Endodermal cell (in vitro differentiated cells): ENCODE measurements at regions not wholly inside any gene's neighbourhood (a gene's known extent, or its start where the extent isn't known, plus 50 kb on each side); places are given as distances from the start of the nearest gene placed in this dataset.
"Not testable (repeated sequence)": the region's sequence is repeated elsewhere in the genome, so short reads cannot be mapped to it uniquely, and the experiment has no call there.

Experiments
- DNase-seq: peaks from one replicate; pipeline ENCODE4 v3.0.0-alpha.2; 2017
- H3K27ac ChIP-seq: 2 replicates; pipeline ENCODE4 v1.5.1; 2013; ENCODE audit warnings: mild to moderate bottlenecking, low read depth, low read length, moderate library complexity
- H3K27me3 ChIP-seq: 2 replicates; pipeline ENCODE4 v1.6.1; 2013; ENCODE audit warnings: mild to moderate bottlenecking, low read length, moderate library complexity; ENCODE audit not compliant: insufficient read depth, control insufficient read depth, poor library complexity, severe bottlenecking
- H3K36me3 ChIP-seq: 2 replicates; pipeline ENCODE4 v1.7.0; 2013; ENCODE audit warnings: mild to moderate bottlenecking, low read length, moderate library complexity; ENCODE audit not compliant: control insufficient read depth, insufficient read depth
- H3K4me1 ChIP-seq: one replicate; pipeline ENCODE4 v1.7.0; 2013; ENCODE audit warnings: low read length; ENCODE audit not compliant: control insufficient read depth, insufficient read depth
- H3K4me3 ChIP-seq: 2 replicates; pipeline ENCODE4 v1.5.1; 2013; ENCODE audit warnings: mild to moderate bottlenecking, low read length, moderate library complexity
- H3K9ac ChIP-seq: 2 replicates; pipeline ENCODE4 v1.6.1; 2013; ENCODE audit warnings: mild to moderate bottlenecking, low read length, moderate library complexity; ENCODE audit not compliant: poor library complexity, severe bottlenecking; ENCODE audit errors: extremely low read depth
- H3K9me3 ChIP-seq: 2 replicates; pipeline ENCODE4 v1.6.1; 2013; ENCODE audit warnings: mild to moderate bottlenecking, low read length, moderate library complexity; ENCODE audit not compliant: control insufficient read depth
- H3K27ac Mint-ChIP-seq: 2 replicates; pipeline ENCODE4 v1.8.0; 2020; ENCODE audit warnings: mixed read lengths
- H3K27me3 Mint-ChIP-seq: 2 replicates; pipeline ENCODE4 v1.8.0; 2021; ENCODE audit warnings: mild to moderate bottlenecking, mixed read lengths; ENCODE audit not compliant: insufficient read depth
- H3K36me3 Mint-ChIP-seq: 2 replicates; pipeline ENCODE4 v1.8.0; 2020; ENCODE audit warnings: low read depth, mixed read lengths
- H3K4me1 Mint-ChIP-seq: 2 replicates; pipeline ENCODE4 v1.8.0; 2020; ENCODE audit warnings: mixed read lengths
- H3K4me3 Mint-ChIP-seq: 2 replicates; pipeline ENCODE4 v1.8.0; 2020; ENCODE audit warnings: mild to moderate bottlenecking, moderate library complexity, mixed read lengths
- H3K9me3 Mint-ChIP-seq: 2 replicates; pipeline ENCODE4 v1.8.0; 2020; ENCODE audit warnings: mild to moderate bottlenecking, mixed read lengths
- CTCF ChIP-seq: fragments of 200-600 bp; sonication (generic); conservative IDR thresholded peaks from 2 replicates; pipeline ENCODE4 v1.5.0; 2021; ENCODE audit warnings: antibody characterized with exemption, mild to moderate bottlenecking
- WGBS, 2 experiments: methylation state at CpG; one replicate each; pipeline versions ENCODE4 v1.1.5 to v1.1.7; 2013; ENCODE audit warnings: missing lambda C conversion rate in 2 of 2, mixed read lengths in 1 of 2; ENCODE audit not compliant: insufficient coverage in 1 of 2, insufficient read length in 1 of 2; 5-methylcytosine and 5-hydroxymethylcytosine counted together

DNA sequence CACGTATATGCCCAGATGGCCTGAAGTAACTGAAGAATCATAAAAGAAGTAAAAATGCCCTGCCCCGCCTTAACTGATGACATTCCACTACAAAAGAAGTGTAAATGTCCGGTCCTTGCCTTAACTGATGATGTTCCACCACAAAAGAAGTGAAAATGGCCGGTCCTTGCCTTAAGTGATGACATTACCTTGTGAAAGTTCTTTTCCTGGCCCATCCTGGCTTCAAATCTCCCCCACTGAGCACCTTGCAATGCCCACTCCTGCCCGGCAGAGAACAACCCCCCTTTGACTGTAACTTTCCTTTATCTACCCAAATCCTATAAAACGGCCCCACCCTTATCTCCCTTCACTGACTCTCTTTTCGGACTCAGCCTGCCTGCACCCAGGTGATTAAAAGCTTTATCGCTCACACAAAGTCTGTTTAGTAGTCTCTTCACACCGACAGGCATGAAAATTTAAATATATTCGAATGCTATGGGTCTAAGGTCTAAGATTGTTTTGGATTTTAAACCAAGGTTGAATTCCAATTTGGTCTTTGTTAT, 329.3 kb upstream of the POT1 start:
- not testable (repeated sequence) for H3K9me3 Mint-ChIP-seq, H3K36me3 ChIP-seq, H3K27me3 ChIP-seq, H3K9me3 ChIP-seq, H3K27me3 Mint-ChIP-seq, H3K27ac ChIP-seq
- 25 to 63% methylated on average over 6 to 10 of the region's 10 CpGs for WGBS, 2 experiments
- peak overlapping the region; percentile 87 for H3K27ac Mint-ChIP-seq
- H3K4me3 Mint-ChIP-seq: peak overlapping the region; percentile 87
- peak; percentile 88 for DNase-seq
- peak overlapping the region; percentile 72 for H3K4me3 ChIP-seq
- H3K9ac ChIP-seq: peak overlapping the region; percentile 36
- H3K4me1 ChIP-seq: peaks cover 21% of the 10 kb centered on the region
- peaks cover 59% of the 10 kb centered on the region for H3K4me1 Mint-ChIP-seq
- peaks cover 25% of the 10 kb centered on the region for H3K36me3 Mint-ChIP-seq

DNA sequence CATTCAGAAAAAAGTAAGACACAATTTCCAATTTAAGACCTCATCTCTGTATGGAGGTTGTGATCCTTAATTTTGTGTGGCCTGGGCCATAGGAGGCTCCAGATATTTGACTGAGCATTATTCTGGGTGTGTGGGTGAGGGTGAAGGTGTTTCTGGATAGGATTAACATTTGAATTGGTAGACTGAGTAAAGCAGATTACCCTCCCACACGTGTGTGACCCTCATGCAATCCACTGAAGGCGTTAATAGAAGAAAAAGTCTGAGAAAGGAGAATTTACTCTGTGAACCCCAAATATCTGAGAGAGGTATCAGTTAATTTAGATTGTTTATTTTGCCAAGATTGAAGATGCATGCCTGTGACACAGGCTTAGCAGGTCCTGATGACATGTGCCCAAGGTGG, 328.0 kb upstream of the POT1 start:
- WGBS, 2 experiments: 10 to 29% methylated on average over 2 of the region's 2 CpGs
- Histone ChIP-seq H3K27me3 (no peaks in the 10 kb centered on the region), H3K4me1 (peaks cover 26% of the 10 kb centered on the region), H3K27ac (peak overlapping the region; percentile 69), H3K4me3 (peak overlapping the region; percentile 20), H3K9me3 (no peaks in the 10 kb centered on the region), H3K9ac (peak overlapping the region; percentile 45), H3K36me3 (peaks cover 4% of the 10 kb centered on the region)
- no peak for TF ChIP-seq CTCF
- Mint-ChIP-seq H3K9me3 (no peaks in the 10 kb centered on the region), H3K27ac (peak overlapping the region; percentile 94), H3K4me1 (peaks cover 72% of the 10 kb centered on the region), H3K4me3 (peak overlapping the region; percentile 87), H3K36me3 (peaks cover 26% of the 10 kb centered on the region), H3K27me3 (no peaks in the 10 kb centered on the region)
- DNase-seq: peak; percentile 57

- peak overlapping the region; percentile 45 for H3K9ac ChIP-seq
- H3K4me3 Mint-ChIP-seq: peak overlapping the region; percentile 87
- peaks cover 34% of the 10 kb centered on the region for H3K36me3 Mint-ChIP-seq
- H3K4me1 ChIP-seq: peaks cover 26% of the 10 kb centered on the region
- H3K9me3 Mint-ChIP-seq: no peaks in the 10 kb centered on the region
- H3K9me3 ChIP-seq: no peaks in the 10 kb centered on the region
- H3K4me3 ChIP-seq: peak overlapping the region; percentile 30
- TF ChIP-seq CTCF: no peak
- H3K4me1 Mint-ChIP-seq: peaks cover 70% of the 10 kb centered on the region
- H3K27me3 Mint-ChIP-seq: no peaks in the 10 kb centered on the region
- 45% methylated on average over 1 of the region's 2 CpGs; no CpG with 5 or more reads in 1 of the 2 experiments for WGBS, 2 experiments
- H3K27ac Mint-ChIP-seq: peak overlapping the region; percentile 94
- no peak for DNase-seq
- no peak overlapping the region for H3K27ac ChIP-seq
- peaks cover 4% of the 10 kb centered on the region for H3K36me3 ChIP-seq
- H3K27me3 ChIP-seq: no peaks in the 10 kb centered on the region
Measured at GRCh38 chr7:125256446-125256845, 326.8 kb upstream of the POT1 start.

- no peak for TF ChIP-seq CTCF
- H3K27me3 Mint-ChIP-seq: no peaks in the 10 kb centered on the region
- peaks cover 4% of the 10 kb centered on the region for H3K36me3 ChIP-seq
- 72 to 78% methylated on average over 3 of the region's 3 CpGs for WGBS, 2 experiments
- peaks cover 63% of the 10 kb centered on the region for H3K4me1 Mint-ChIP-seq
- no peak for DNase-seq
- peak overlapping the region; percentile 87 for H3K4me3 Mint-ChIP-seq
- H3K4me3 ChIP-seq: peak overlapping the region; percentile 30
- H3K27me3 ChIP-seq: no peaks in the 10 kb centered on the region
- H3K27ac ChIP-seq: no peak overlapping the region
- H3K9me3 ChIP-seq: no peaks in the 10 kb centered on the region
- H3K4me1 ChIP-seq: peaks cover 26% of the 10 kb centered on the region
- H3K27ac Mint-ChIP-seq: peak overlapping the region; percentile 69
- H3K36me3 Mint-ChIP-seq: peaks cover 37% of the 10 kb centered on the region
- no peak overlapping the region for H3K9ac ChIP-seq
- H3K9me3 Mint-ChIP-seq: no peaks in the 10 kb centered on the region
Measured at GRCh38 chr7:125255810-125256209, 326.2 kb upstream of the POT1 start.
